ENCODE measurements at regions not wholly inside any gene's neighbourhood (a gene's known extent, or its start where the extent isn't known, plus 50 kb on each side); places are given as distances from the start of the nearest gene placed in this dataset.

DNA sequence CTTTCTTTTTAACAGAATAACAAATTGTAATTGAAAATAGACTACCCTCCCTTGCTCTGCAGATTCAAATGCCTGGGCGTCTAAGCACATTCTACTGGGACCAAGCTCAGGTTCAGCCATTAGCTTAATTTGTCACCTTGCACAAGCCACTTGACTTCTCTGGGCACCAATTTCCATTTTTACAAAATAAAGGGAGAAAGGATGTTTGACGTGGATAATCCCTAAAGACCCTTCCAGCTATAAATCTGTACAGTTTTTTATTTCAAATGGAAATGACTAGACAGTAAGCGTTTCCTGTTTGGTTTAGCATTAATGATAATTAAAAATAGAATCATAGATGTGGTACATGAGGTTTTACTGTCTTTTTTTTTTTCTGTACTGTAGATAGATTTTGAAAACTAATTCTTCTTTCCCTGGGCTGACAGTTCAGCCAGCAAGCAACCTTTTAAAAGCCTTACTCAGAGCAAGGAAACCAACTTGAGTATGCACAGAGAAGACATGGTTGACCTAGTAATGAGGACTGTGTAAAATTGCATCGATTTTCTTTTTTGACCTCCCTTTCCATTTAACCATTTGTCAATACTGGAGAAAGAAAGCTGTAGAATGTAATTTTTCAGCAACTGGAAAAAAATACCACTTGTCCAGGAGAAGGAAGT, 1329.5 kb upstream of the CDH8 start:
- H3K4me3 ChIP-seq (ENCODE audit: low read depth, low read length): no peak overlapping the region
- TF ChIP-seq, protein P1, sequence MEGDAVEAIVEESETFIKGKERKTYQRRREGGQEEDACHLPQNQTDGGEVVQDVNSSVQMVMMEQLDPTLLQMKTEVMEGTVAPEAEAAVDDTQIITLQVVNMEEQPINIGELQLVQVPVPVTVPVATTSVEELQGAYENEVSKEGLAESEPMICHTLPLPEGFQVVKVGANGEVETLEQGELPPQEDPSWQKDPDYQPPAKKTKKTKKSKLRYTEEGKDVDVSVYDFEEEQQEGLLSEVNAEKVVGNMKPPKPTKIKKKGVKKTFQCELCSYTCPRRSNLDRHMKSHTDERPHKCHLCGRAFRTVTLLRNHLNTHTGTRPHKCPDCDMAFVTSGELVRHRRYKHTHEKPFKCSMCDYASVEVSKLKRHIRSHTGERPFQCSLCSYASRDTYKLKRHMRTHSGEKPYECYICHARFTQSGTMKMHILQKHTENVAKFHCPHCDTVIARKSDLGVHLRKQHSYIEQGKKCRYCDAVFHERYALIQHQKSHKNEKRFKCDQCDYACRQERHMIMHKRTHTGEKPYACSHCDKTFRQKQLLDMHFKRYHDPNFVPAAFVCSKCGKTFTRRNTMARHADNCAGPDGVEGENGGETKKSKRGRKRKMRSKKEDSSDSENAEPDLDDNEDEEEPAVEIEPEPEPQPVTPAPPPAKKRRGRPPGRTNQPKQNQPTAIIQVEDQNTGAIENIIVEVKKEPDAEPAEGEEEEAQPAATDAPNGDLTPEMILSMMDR (IDR thresholded peaks at IDR 0.05; ENCODE audit: borderline replicate concordance, insufficient read depth, low read depth, low read length): no peak

DNA sequence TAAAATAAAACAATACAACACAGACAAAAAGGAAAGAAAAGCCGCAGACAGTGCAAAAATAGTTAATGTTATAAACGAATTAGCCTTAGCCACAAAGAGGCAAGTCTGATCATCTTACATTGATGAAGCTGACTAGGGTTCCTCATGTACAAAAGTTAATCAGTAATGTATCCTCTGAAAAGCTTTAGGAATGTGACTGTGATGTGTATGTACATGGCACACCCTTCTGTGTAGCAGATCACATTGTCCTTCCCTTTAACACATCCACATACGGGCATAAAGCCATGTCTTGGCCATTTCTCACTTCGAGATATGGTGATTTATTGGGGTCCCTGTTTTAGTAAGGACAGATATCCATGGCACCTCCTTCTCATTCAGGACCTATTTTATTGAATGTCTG, 1327.5 kb upstream of the CDH8 start:
- TF ChIP-seq, protein P1 (IDR thresholded peaks at IDR 0.05; ENCODE audit: borderline replicate concordance, insufficient read depth, low read depth, low read length): no peak
- no peak overlapping the region for H3K4me3 ChIP-seq (ENCODE audit: low read depth, low read length)

DNA sequence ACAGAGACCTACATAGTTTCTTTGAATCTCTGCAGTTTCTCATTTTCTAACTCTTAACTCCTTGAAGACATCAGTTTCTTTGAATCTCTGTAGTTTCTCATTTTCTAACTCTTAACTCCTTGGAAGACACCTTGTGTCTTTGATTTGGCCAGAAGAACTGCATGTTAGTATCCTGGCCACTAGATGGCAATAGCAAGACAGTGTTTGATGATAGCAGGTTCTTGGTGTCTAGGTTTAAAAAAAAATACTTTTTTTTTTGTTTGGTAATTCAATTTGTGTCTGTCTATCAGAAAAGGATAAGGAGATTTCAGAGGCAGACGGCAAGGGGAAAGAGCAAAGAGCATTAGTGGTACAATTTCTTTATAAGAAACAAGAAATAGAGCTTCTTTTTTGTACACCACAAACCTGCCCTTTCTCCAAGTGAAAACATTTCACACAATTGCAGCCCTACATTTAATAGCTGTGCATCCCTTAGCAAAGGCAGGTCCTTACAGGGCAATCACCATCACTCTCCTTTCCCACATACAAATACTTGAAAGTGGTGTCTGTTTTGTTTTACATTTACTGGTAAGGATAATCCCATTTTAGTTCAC, 1324.9 kb upstream of the CDH8 start:
- no peak overlapping the region for H3K4me3 ChIP-seq (ENCODE audit: low read depth, low read length)
- TF ChIP-seq, protein P1 (IDR thresholded peaks at IDR 0.05; ENCODE audit: borderline replicate concordance, insufficient read depth, low read depth, low read length): peak; percentile 67; the same call in 1 of the 2 replicates

DNA sequence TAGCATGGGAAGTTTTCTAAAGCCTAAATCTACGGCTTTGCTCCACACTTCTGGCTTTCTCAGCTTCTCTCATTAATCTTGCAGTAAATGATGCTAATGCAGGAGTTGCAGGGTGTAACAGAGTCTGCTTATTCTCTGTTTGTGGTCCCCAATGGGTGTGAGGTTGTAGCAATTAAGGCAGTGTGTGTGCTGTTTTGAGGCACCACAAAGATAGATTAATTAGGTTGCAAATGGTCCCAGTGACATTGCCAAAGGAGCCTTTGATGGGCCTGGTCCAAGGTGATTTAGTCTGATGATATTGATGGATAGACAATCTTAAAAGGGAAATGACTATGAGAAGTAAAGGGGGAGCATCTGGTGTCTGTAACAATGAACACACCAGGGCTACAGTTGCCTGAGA, 1313.7 kb upstream of the CDH8 start:
- no peak overlapping the region for H3K4me3 ChIP-seq (ENCODE audit: low read depth, low read length)
- TF ChIP-seq, protein P1 (IDR thresholded peaks at IDR 0.05; ENCODE audit: borderline replicate concordance, insufficient read depth, low read depth, low read length): no peak

DNA sequence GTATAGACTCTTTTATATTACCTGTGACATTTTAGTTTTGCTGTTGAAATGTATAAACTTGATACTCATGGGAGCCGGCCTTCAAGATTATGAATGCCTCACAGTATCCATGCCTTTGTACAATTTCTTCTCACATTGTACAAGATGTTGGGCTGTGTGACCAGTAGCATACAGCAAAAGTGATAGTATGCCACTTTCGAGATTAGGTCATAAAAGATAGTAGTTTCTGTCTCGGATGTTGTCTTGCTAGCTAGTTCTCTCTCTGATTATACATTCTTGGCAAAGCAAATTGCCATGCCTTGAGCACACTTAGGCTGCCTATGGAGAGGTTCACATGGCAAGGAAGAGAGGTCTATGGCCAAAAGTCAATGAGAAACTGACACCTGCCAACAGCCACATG, 1309.8 kb upstream of the CDH8 start:
- no peak overlapping the region for H3K4me3 ChIP-seq (ENCODE audit: low read depth, low read length)
- TF ChIP-seq, protein P1 (IDR thresholded peaks at IDR 0.05; ENCODE audit: borderline replicate concordance, insufficient read depth, low read depth, low read length): no peak

DNA sequence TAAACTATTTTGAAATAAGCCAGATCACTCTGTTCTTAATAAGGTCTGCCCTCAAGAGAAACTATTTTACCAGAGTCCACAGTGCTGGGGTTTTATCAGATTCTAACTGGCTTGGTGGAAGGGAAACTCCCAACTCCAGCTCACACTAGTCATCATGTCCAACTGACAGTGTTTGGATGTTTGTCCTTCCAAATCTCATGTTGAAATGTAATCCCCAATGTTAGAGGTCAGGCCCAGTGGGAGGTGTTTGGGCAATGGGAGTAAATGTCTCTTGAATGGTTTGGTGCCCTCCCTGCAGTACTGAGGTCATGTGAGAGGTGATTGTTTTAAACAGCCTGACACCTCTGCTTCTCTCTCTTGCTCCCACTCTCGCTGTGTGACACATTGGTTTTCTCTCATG, 1301.0 kb upstream of the CDH8 start:
- no peak overlapping the region for H3K4me3 ChIP-seq (ENCODE audit: low read depth, low read length)
- TF ChIP-seq, protein P1 (IDR thresholded peaks at IDR 0.05; ENCODE audit: borderline replicate concordance, insufficient read depth, low read depth, low read length): no peak

DNA sequence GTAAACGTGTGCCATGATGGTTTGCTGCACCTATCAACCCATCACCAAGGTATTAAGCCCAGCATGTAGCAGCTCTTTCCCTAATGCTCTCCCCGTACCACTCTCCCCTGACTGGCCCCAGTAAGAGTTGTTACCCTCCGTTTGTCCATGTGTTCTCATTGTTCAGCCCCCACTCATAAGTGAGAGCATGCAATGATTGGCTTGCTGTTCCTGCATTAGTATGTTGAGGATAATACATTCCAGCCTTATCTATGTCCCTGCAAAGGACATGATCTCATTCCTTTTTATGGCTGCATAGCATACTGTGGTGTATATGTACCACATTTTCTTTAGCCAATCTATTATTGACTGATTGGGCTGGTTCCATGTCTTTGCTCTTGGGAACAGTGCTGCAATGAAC, 1294.9 kb upstream of the CDH8 start:
- no peak overlapping the region for H3K4me3 ChIP-seq (ENCODE audit: low read depth, low read length)
- TF ChIP-seq, protein P1 (IDR thresholded peaks at IDR 0.05; ENCODE audit: borderline replicate concordance, insufficient read depth, low read depth, low read length): no peak

Data from GM12875 (cell line).